PC-9 (cell line): ENCODE measurements at regions not wholly inside any gene's neighbourhood (a gene's known extent, or its start where the extent isn't known, plus 50 kb on each side); places are given as distances from the start of the nearest gene placed in this dataset.

Source experiments
- BruUV-seq: library from RNA; stranded (reverse); fragments of 400-500 nt; replicated peaks from 2 replicates; lab custom pipeline; 2021; lab: Mats Ljungman, UMichigan
- CTCF ChIA-PET: fragments of 300-600 bp; sonication (Branson Sonifier 250); formaldehyde crosslinking; loops from one replicate; lab custom pipeline; 2022; ENCODE audit warnings: antibody characterized with exemption; lab: Charles Lee
- POLR2A ChIA-PET: fragments of 300-600 bp; sonication (Branson Sonifier 250); formaldehyde crosslinking; loops from one replicate; lab custom pipeline; 2022; ENCODE audit warnings: antibody characterized with exemption; ENCODE audit not compliant: unreplicated experiment; lab: Charles Lee
- DNase-seq, 2 experiments: peaks; one replicate each; pipeline versions ENCODE4 v3.0.0 to v3.0.0-alpha.2; 2015 to 2022; ENCODE audit warnings: mixed read lengths in 1 of 2
- H2AFZ ChIP-seq: fragments of 200-600 bp; sonication (generic); 2 replicates; pipeline ENCODE4 v1.8.1; 2017; ENCODE audit warnings: antibody characterized with exemption
- H3F3A ChIP-seq: fragments of 200-600 bp; sonication (generic); 2 replicates; pipeline ENCODE4 v1.8.1; 2017; ENCODE audit warnings: antibody characterized with exemption, mild to moderate bottlenecking, low read depth; ENCODE audit not compliant: insufficient read depth
- H3K27ac ChIP-seq: fragments of 200-600 bp; sonication (generic); 2 replicates; pipeline ENCODE4 v1.6.1; 2016; ENCODE audit warnings: mixed run types
- H3K27me3 ChIP-seq: fragments of 200-600 bp; sonication (generic); 2 replicates; pipeline ENCODE4 v1.6.1; 2016; ENCODE audit warnings: low read depth, mixed run types; ENCODE audit not compliant: insufficient read depth
- H3K36me3 ChIP-seq: fragments of 200-600 bp; sonication (generic); 2 replicates; pipeline ENCODE4 v1.6.1; 2016; ENCODE audit warnings: low read depth, mixed run types
- H3K4me1 ChIP-seq: fragments of 200-600 bp; sonication (generic); replicated peaks from 2 replicates; pipeline ENCODE4 v1.6.1; 2016; ENCODE audit warnings: mixed run types; ENCODE audit not compliant: insufficient read depth
- H3K4me2 ChIP-seq: fragments of 200-600 bp; sonication (generic); 2 replicates; pipeline ENCODE4 v1.6.1; 2017; ENCODE audit warnings: mixed run types
- H3K4me3 ChIP-seq: fragments of 200-600 bp; sonication (generic); 2 replicates; pipeline ENCODE4 v1.6.1; 2016; ENCODE audit warnings: mixed run types
- H3K79me2 ChIP-seq: fragments of 200-600 bp; sonication (generic); 2 replicates; pipeline ENCODE4 v1.6.1; 2017; ENCODE audit warnings: low read depth, mixed run types
- H3K9me2 ChIP-seq: fragments of 200-600 bp; sonication (generic); 2 replicates; pipeline ENCODE4 v1.8.1; 2017; ENCODE audit warnings: mild to moderate bottlenecking; ENCODE audit not compliant: insufficient read depth
- H3K9me3 ChIP-seq: fragments of 200-600 bp; sonication (generic); 2 replicates; pipeline ENCODE4 v1.8.1; 2016; ENCODE audit warnings: low read depth; ENCODE audit not compliant: insufficient read depth
- H4K20me1 ChIP-seq: fragments of 200-600 bp; sonication (generic); 2 replicates; pipeline ENCODE4 v1.8.1; 2017; ENCODE audit not compliant: insufficient read depth
- CTCF ChIP-seq: fragments of 200-600 bp; sonication (generic); conservative IDR thresholded peaks from 2 replicates; pipeline ENCODE4 v1.6.1; 2017; ENCODE audit warnings: mixed run types, antibody characterized with exemption, mild to moderate bottlenecking, moderate library complexity
- EZH2 ChIP-seq: fragments of 200-600 bp; sonication (generic); IDR thresholded peaks from 2 replicates; pipeline ENCODE4 v1.8.0; 2017; ENCODE audit warnings: antibody characterized with exemption, low read depth
- intact Hi-C: fragments of 100-400 bp; cut with micrococcal nuclease; formaldehyde crosslinking; loops from one replicate; pipeline ENCODE4 v1.10.0; 2022; ENCODE audit not compliant: unreplicated experiment

- H3K36me3 ChIP-seq, result no peaks in the 10 kb centered on the region
- no peak overlapping the region for H2AFZ ChIP-seq
- no peaks in the 10 kb centered on the region for H3K9me3 ChIP-seq
- no peak for DNase-seq
- intact Hi-C loops, result loop anchor here (2.0 to 10.0 kb wide), 3 partner anchors 14 to 340 kb away; no protein-coding TSS in a partner anchor
- no peaks in the 10 kb centered on the region for H3K27me3 ChIP-seq
- no TSS peak for BruUV-seq
- TF ChIP-seq EZH2 (no peak), CTCF (no peak)
- no peak overlapping the region for H3K4me3 ChIP-seq
- peaks cover 20% of the 10 kb centered on the region for H3F3A ChIP-seq
- no peak overlapping the region for H3K4me2 ChIP-seq
- no peaks in the 10 kb centered on the region for H3K9me2 ChIP-seq
- POLR2A ChIA-PET, result interaction anchor here (0.6 kb wide), 1 partner anchor 10 kb away, joined by 6 read pairs; no protein-coding TSS in a partner anchor
- peaks cover 30% of the 10 kb centered on the region for H3K4me1 ChIP-seq
- no peak overlapping the region for H3K27ac ChIP-seq
- H4K20me1 ChIP-seq, result no peaks in the 10 kb centered on the region
- CTCF ChIA-PET, result interaction anchor here (0.6 kb wide), 1 partner anchor 48 kb away, joined by 4 read pairs; no protein-coding TSS in a partner anchor
- no peaks in the 10 kb centered on the region for H3K79me2 ChIP-seq
Observed at GRCh38 chr2:173574324-173575112, 219.8 kb downstream of the CDCA7 start.

GRCh38 chr2:173578404-173579107 lies 223.9 kb downstream of the CDCA7 start:
- CTCF ChIA-PET, result no interaction called here
- Histone ChIP-seq H3K9me3 (no peaks in the 10 kb centered on the region), H3F3A (no peaks in the 10 kb centered on the region), H3K9me2 (no peaks in the 10 kb centered on the region), H3K27ac (no peak overlapping the region), H4K20me1 (no peaks in the 10 kb centered on the region), H3K27me3 (no peaks in the 10 kb centered on the region), H3K4me1 (0 out of 2 replicates have a peak, but pooled peaks cover 5% of the 10 kb centered on the region), H3K36me3 (no peaks in the 10 kb centered on the region), H3K4me2 (no peak overlapping the region), H3K4me3 (no peak overlapping the region), H2AFZ (no peak overlapping the region), H3K79me2 (no peaks in the 10 kb centered on the region)
- POLR2A ChIA-PET, result no interaction called here
- TF ChIP-seq EZH2, result no peak
- no peak for TF ChIP-seq CTCF
- BruUV-seq, result no TSS peak
- intact Hi-C loops, result loop anchor here (10.0 kb wide), 1 partner anchor 336 kb away; no protein-coding TSS in a partner anchor
- DNase-seq, result no peak

GRCh38 chr2:173580351-173580750 lies 225.7 kb downstream of the CDCA7 start:
- no peaks in the 10 kb centered on the region for H3K79me2 ChIP-seq
- intact Hi-C loops, result no loop called here
- no peak for DNase-seq
- POLR2A ChIA-PET, result no interaction called here
- no peaks in the 10 kb centered on the region for H3K9me2 ChIP-seq
- H2AFZ ChIP-seq, result no peak overlapping the region
- BruUV-seq, result no TSS peak
- H3K4me2 ChIP-seq, result no peak overlapping the region
- H3K9me3 ChIP-seq, result no peaks in the 10 kb centered on the region
- no peak overlapping the region for H3K4me3 ChIP-seq
- TF ChIP-seq EZH2, result no peak
- TF ChIP-seq CTCF, result no peak
- H3K27ac ChIP-seq, result no peak overlapping the region
- no peaks in the 10 kb centered on the region for H3F3A ChIP-seq
- no peaks in the 10 kb centered on the region for H3K4me1 ChIP-seq
- CTCF ChIA-PET, result no interaction called here
- H3K36me3 ChIP-seq, result no peaks in the 10 kb centered on the region
- H4K20me1 ChIP-seq, result no peaks in the 10 kb centered on the region
- no peaks in the 10 kb centered on the region for H3K27me3 ChIP-seq
